ENCODE measurements at regions not wholly inside any gene's neighbourhood (a gene's known extent, or its start where the extent isn't known, plus 50 kb on each side); places are given as distances from the start of the nearest gene placed in this dataset.

- Mint-ChIP-seq H3K9me3 (ENCODE audit: insufficient read depth) (no peaks in the 10 kb centered on the region), H3K4me1 (no peaks in the 10 kb centered on the region), H3K4me3 (no peak overlapping the region), H3K27ac (no peak overlapping the region), H3K27me3 (peaks cover 4% of the 10 kb centered on the region)
- TF ChIP-seq EZH2 (IDR thresholded peaks at IDR 0.05; ENCODE audit: borderline replicate concordance, insufficient read depth, low read depth, low read length, poor library complexity, severe bottlenecking) = no peak
- no peak for TF ChIP-seq CTCF (IDR thresholded peaks at IDR 0.05)
- no peak overlapping the region for H3K27ac ChIP-seq (ENCODE audit: low read length in 2 of 2)
- no peak overlapping the region for H3K4me3 ChIP-seq (ENCODE audit: control extremely low read depth in 1 of 5, extremely low read depth in 1 of 5, insufficient read depth in 1 of 5, low read depth in 2 of 5, low read length in 4 of 5)
- H3K27me3 ChIP-seq (replicated peaks in 1 of 4; ENCODE audit: control extremely low read depth in 1 of 4, control insufficient read depth in 3 of 4, insufficient read depth in 4 of 4, low read length in 3 of 4) = no peaks in the 10 kb centered on the region
- H3K79me2 ChIP-seq (ENCODE audit: control insufficient read depth, insufficient read depth, low read length) = no peaks in the 10 kb centered on the region
- H3K36me3 ChIP-seq (replicated peaks in 1 of 2; ENCODE audit: control extremely low read depth in 1 of 2, control insufficient read depth in 1 of 2, extremely low read depth in 1 of 2, insufficient read depth in 2 of 2, low read length in 1 of 2) = no peaks in the 10 kb centered on the region
- ChIA-PET CTCF (no interaction called here), POLR2A (no interaction called here)
- WGBS (ENCODE audit: insufficient coverage) = 12% methylated on average over 5 of the region's 6 CpGs
- H2AFZ ChIP-seq (ENCODE audit: insufficient read depth, low read depth, low read length, poor library complexity, severe bottlenecking) = no peak overlapping the region
- no peaks in the 10 kb centered on the region for H3K4me1 ChIP-seq (ENCODE audit: control insufficient read depth in 2 of 2, insufficient read depth in 2 of 2, low read length in 2 of 2)
- DNase-seq = no peak
- H3K9ac ChIP-seq (ENCODE audit: low read length) = no peak overlapping the region
- H4K20me1 ChIP-seq (ENCODE audit: control insufficient read depth, insufficient read depth, low read length, poor library complexity, severe bottlenecking) = no peaks in the 10 kb centered on the region
- no peaks in the 10 kb centered on the region for H3K9me3 ChIP-seq (ENCODE audit: control extremely low read depth in 1 of 3, control insufficient read depth in 2 of 3, insufficient read depth in 1 of 3, low read length in 2 of 3)
- intact Hi-C loops (cut with micrococcal nuclease) = no loop called here
- H3K4me2 ChIP-seq (replicated peaks; ENCODE audit: low read depth, low read length, poor library complexity, severe bottlenecking) = no peak overlapping the region
- ATAC-seq (ENCODE audit: low read depth) = no peak
Measured at GRCh38 chr7:47038621-47039020, 543.3 kb downstream of the TNS3 start.

DNA sequence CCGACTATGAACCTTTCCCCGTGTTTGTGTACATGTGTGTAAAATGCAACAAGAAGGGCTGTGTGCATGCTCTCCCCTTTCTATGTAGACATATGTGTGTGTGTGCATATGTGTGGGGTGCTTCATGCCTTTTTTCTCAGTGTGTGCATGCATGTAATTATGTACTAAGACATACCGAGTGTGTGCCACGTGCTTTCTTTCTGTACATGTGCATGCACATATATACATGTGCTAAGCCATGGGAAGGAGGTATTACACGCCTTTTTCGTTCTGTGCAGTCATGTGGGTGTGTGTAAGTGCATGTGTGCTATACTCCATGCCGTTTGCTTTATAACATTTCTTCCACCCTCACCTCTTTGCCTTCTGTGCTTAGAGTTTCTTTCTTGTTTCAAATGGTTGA is 544.3 kb downstream of the TNS3 start:
- no peak overlapping the region for H3K4me2 ChIP-seq (replicated peaks; ENCODE audit: low read depth, low read length, poor library complexity, severe bottlenecking)
- H3K4me1 ChIP-seq (ENCODE audit: control insufficient read depth in 2 of 2, insufficient read depth in 2 of 2, low read length in 2 of 2) = no peaks in the 10 kb centered on the region
- no peaks in the 10 kb centered on the region for H3K9me3 ChIP-seq (ENCODE audit: control extremely low read depth in 1 of 3, control insufficient read depth in 2 of 3, insufficient read depth in 1 of 3, low read length in 2 of 3)
- DNase-seq = no peak
- Mint-ChIP-seq H3K9me3 (ENCODE audit: insufficient read depth) (no peaks in the 10 kb centered on the region), H3K27ac (no peak overlapping the region), H3K4me1 (no peaks in the 10 kb centered on the region), H3K27me3 (peaks cover 4% of the 10 kb centered on the region), H3K4me3 (no peak overlapping the region)
- ATAC-seq (ENCODE audit: low read depth) = no peak
- H2AFZ ChIP-seq (ENCODE audit: insufficient read depth, low read depth, low read length, poor library complexity, severe bottlenecking) = no peak overlapping the region
- no CpG with 5 or more reads among the region's 7 CpGs for WGBS (ENCODE audit: insufficient coverage)
- TF ChIP-seq CTCF (IDR thresholded peaks at IDR 0.05) (no peak), EZH2 (IDR thresholded peaks at IDR 0.05; ENCODE audit: borderline replicate concordance, insufficient read depth, low read depth, low read length, poor library complexity, severe bottlenecking) (no peak)
- ChIA-PET POLR2A (no interaction called here), CTCF (no interaction called here)
- H3K36me3 ChIP-seq (replicated peaks in 1 of 2; ENCODE audit: control extremely low read depth in 1 of 2, control insufficient read depth in 1 of 2, extremely low read depth in 1 of 2, insufficient read depth in 2 of 2, low read length in 1 of 2) = no peaks in the 10 kb centered on the region
- no peak overlapping the region for H3K9ac ChIP-seq (ENCODE audit: low read length)
- H3K27ac ChIP-seq (ENCODE audit: low read length in 2 of 2) = no peak overlapping the region
- no peaks in the 10 kb centered on the region for H3K27me3 ChIP-seq (replicated peaks in 1 of 4; ENCODE audit: control extremely low read depth in 1 of 4, control insufficient read depth in 3 of 4, insufficient read depth in 4 of 4, low read length in 3 of 4)
- intact Hi-C loops (cut with micrococcal nuclease) = no loop called here
- H3K79me2 ChIP-seq (ENCODE audit: control insufficient read depth, insufficient read depth, low read length) = no peaks in the 10 kb centered on the region
- H4K20me1 ChIP-seq (ENCODE audit: control insufficient read depth, insufficient read depth, low read length, poor library complexity, severe bottlenecking) = no peaks in the 10 kb centered on the region
- H3K4me3 ChIP-seq (ENCODE audit: control extremely low read depth in 1 of 5, extremely low read depth in 1 of 5, insufficient read depth in 1 of 5, low read depth in 2 of 5, low read length in 4 of 5) = no peak overlapping the region
